Adrenal gland (tissue), 5 donors: ENCODE measurements at regions not wholly inside any gene's neighbourhood (a gene's known extent, or its start where the extent isn't known, plus 50 kb on each side); places are given as distances from the start of the nearest gene placed in this dataset.
"Not testable (repeated sequence)": the region's sequence is repeated elsewhere in the genome, so short reads cannot be mapped to it uniquely, and the experiment has no call there.

Experiments used
- CTCF ChIP-seq, 6 experiments: fragments of 450-650 bp in 4 of 6; fragments of 200-600 bp in 2 of 6; sonication (generic) in 1 of 6; IDR thresholded peaks; 1 replicate in 5 of 6; 2 replicates in 1 of 6; pipeline versions ENCODE4 v1.5.1 to v1.8.0; 2016 to 2021; ENCODE audit warnings: antibody characterized with exemption in 6 of 6, mild to moderate bottlenecking in 2 of 6, moderate library complexity in 1 of 6
- POLR2A ChIP-seq, 2 donors: fragments of 450-650 bp; IDR thresholded peaks; one replicate each; pipeline ENCODE4 v1.6.1; 2017; ENCODE audit warnings: antibody characterized with exemption in 2 of 2, mild to moderate bottlenecking in 2 of 2, moderate library complexity in 1 of 2
- donor health status: DM: no; HTN: no; CAD: no.

GRCh38 chr10:114752570-114752969 is 69.0 kb upstream of the FHIP2A start:
- TF ChIP-seq CTCF, POLR2A (IDR thresholded peaks at IDR 0.05): not testable (repeated sequence)
